MV-4-11 (cell line): ENCODE measurements at regions not wholly inside any gene's neighbourhood (a gene's known extent, or its start where the extent isn't known, plus 50 kb on each side); places are given as distances from the start of the nearest gene placed in this dataset.
A peak's percentile ranks its signal among the peaks of the same experiment; 100 is the strongest.

Experiments
- DNase-seq: peaks from one replicate; lab custom pipeline; 2025; lab: John Stamatoyannopoulos, UW

- no peak for DNase-seq
Observed at GRCh38 chr20:58111310-58112016, 117.0 kb downstream of the ANKRD60 start.

GRCh38 chr20:58109918-58110635, 118.4 kb downstream of the ANKRD60 start:
- DNase-seq: peak; percentile 62

- DNase-seq: no peak
Observed at GRCh38 chr20:58109126-58109880, 119.2 kb downstream of the ANKRD60 start.

GRCh38 chr20:58107533-58107932, 120.9 kb downstream of the ANKRD60 start:
- DNase-seq: no peak

- no peak for DNase-seq
Observed at GRCh38 chr20:58106143-58106750, 122.2 kb downstream of the ANKRD60 start.

GRCh38 chr20:58103961-58104360, 124.5 kb downstream of the ANKRD60 start:
- no peak for DNase-seq

GRCh38 chr20:58103517-58103904, 124.9 kb downstream of the ANKRD60 start:
- no peak for DNase-seq

GRCh38 chr20:58102744-58103516, 125.5 kb downstream of the ANKRD60 start:
- no peak for DNase-seq

- DNase-seq: no peak
Observed at GRCh38 chr20:58102261-58102660, 126.2 kb downstream of the ANKRD60 start.

GRCh38 chr20:58100731-58101356, 127.6 kb downstream of the ANKRD60 start:
- no peak for DNase-seq

GRCh38 chr20:58099956-58100730, 128.3 kb downstream of the ANKRD60 start:
- DNase-seq: no peak

GRCh38 chr20:58099291-58099935, 129.0 kb downstream of the ANKRD60 start:
- DNase-seq: no peak

- DNase-seq: no peak
Observed at GRCh38 chr20:58098571-58098970, 129.9 kb downstream of the ANKRD60 start.

GRCh38 chr20:58097943-58098342, 130.5 kb downstream of the ANKRD60 start:
- no peak for DNase-seq

- no peak for DNase-seq
Observed at GRCh38 chr20:58097429-58097828, 131.0 kb downstream of the ANKRD60 start.

- no peak for DNase-seq
Observed at GRCh38 chr20:58096880-58097423, 131.5 kb downstream of the ANKRD60 start.

- DNase-seq: no peak
Observed at GRCh38 chr20:58094698-58095097, 133.8 kb downstream of the ANKRD60 start.

- no peak for DNase-seq
Observed at GRCh38 chr20:58094160-58094559, 134.3 kb downstream of the ANKRD60 start.

GRCh38 chr20:58092871-58093270, 135.6 kb downstream of the ANKRD60 start:
- no peak for DNase-seq

- no peak for DNase-seq
Observed at GRCh38 chr20:58092353-58092752, 136.1 kb downstream of the ANKRD60 start.
